ENCODE measurements at regions not wholly inside any gene's neighbourhood (a gene's known extent, or its start where the extent isn't known, plus 50 kb on each side); places are given as distances from the start of the nearest gene placed in this dataset.
"Not testable (repeated sequence)": the region's sequence is repeated elsewhere in the genome, so short reads cannot be mapped to it uniquely, and the experiment has no call there.

- DNase-seq: no peak
Measured at GRCh38 chr1:232441036-232441411, 188.9 kb downstream of the SIPA1L2 start.

- DNase-seq: peak; percentile 5
Measured at GRCh38 chr1:232440325-232441035, 189.5 kb downstream of the SIPA1L2 start.

DNA sequence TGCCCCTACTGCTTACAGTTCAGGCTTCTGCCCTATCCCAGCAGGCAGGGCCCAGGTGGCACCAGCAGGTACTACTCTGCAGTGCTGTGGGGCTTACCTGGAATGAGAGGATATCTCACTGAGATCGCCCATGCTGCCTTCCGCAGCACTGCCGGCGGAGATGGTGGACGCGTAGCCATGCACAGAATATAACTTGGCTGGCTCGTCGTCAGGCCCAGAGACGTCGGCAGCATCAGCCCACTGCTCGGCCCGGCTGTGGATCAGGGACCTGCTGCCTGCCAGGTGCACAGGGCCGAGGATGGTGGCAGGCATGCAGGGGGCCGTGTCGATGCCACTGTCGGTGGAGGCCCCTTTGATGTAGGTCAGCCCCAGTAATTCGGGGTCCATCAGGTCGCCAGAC is 190.9 kb downstream of the SIPA1L2 start:
- DNase-seq: no peak

DNA sequence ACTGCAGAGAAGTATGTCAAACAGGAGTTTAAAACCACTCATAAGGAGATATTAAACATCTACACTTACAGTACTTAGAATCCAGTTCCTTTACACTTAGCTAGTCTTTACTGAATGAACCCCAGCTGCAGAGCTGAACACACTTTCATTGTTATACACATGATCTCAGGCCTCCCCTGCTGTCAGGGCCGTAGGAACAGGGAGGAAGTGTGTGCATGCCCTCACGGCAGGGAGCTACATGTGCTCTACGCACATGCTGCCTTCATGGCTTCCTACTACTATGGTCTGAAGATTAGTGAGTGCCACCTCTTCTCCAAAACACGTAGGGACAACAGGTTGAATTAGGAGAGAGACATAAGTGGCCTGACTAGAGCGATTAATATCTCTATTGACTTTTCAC is 191.5 kb downstream of the SIPA1L2 start:
- no peak for DNase-seq

- no peak for DNase-seq
Measured at GRCh38 chr1:232437510-232437909, 192.4 kb downstream of the SIPA1L2 start.

DNA sequence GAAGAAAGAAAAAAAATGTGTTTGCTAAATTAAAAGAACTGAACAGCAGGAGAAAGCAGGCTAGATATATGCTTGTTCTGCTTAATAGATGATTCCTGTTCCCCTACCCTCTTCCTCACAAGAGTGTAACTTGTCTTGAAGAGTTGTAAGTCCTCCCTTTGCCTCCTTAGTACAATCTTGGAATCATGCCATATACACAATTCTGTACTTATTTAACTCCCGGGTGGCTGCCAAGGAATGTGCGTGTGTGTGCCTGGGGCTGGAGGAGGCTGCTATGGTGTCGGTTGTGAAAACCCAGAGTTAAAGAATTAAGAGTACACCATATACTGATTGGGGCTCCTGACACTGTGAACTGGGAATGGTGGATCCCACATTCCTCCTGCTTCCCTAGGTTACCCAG is 194.2 kb downstream of the SIPA1L2 start:
- DNase-seq: no peak

- DNase-seq: no peak
Measured at GRCh38 chr1:232432313-232432712, 197.6 kb downstream of the SIPA1L2 start.

DNA sequence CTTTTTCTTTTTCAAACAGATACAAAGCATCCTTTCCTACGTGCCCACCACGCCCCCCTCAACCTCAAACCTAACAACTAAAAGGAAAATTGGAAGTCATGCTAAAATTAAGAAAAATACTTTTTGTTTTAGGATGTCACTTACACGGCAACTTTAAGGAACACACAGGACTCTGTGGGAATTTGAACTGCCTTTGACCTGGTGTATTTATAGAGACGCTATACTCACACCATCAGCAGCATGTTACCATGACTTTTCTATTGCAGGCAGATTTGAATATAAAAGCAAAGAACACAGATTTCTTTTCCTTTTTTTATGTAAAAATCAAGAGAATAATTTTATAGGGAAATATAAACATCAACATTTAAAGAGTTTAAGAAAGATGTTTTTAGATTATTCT is 198.2 kb downstream of the SIPA1L2 start:
- no peak for DNase-seq

GRCh38 chr1:232431326-232431725 is 198.6 kb downstream of the SIPA1L2 start:
- DNase-seq: no peak

DNA sequence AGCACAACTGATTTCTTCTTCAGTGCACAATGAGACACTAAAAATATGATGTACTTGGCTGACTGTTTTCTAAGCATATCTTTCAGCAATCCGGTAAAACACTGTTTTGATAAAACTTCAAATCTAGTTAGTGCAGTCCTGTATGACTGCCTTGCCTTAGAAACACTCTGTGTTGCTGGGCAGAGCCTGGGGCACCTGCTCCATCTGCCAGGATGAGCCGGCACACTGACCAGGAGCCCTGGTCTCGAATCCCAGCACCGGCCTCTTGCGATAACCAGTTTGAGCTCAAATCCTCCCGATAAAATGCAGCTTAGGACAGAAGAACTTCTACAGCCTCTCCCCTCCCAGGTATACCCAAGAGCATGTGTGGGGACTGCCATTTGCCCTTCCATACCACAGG is 199.5 kb downstream of the SIPA1L2 start:
- DNase-seq: no peak

DNA sequence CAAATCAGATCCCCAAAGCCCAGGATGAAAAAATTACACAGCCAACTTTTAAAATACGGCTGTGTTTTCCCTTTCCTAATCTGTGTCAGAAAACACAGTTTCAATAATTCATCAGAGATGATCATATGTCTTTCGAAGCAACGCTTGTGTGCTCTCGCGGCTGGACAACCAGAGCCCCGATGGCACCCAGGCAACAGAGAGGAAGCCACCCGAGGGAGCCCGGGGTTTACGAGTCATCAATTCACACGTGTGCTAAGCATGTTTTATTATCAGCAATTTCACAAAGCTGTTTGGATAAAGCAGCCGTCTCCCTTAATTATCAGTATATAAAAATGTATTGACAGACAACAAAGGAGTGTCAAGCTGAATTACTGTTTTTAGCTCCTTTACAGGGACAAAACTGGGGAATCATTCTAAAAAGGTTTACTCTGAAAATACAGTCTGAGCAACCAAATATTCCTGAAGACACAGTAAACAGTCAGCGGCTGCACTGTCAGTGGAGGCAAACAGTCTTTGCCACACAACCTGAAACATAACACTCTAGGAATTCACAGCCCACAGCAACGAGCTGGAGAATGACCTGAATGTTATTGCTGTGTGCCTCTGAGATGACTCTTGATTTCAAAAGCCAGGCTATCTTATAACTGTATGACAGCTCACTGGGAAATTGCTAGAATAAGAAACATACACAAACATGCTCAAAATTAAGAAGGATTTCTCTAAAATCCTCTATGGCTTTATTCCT is 201.0 kb downstream of the SIPA1L2 start:
- no peak for DNase-seq

GRCh38 chr1:232428036-232428645 is 201.8 kb downstream of the SIPA1L2 start:
- no peak for DNase-seq

GRCh38 chr1:232426801-232427200 is 203.1 kb downstream of the SIPA1L2 start:
- DNase-seq: no peak

- DNase-seq: no peak
Measured at GRCh38 chr1:232425421-232425820, 204.5 kb downstream of the SIPA1L2 start.

DNA sequence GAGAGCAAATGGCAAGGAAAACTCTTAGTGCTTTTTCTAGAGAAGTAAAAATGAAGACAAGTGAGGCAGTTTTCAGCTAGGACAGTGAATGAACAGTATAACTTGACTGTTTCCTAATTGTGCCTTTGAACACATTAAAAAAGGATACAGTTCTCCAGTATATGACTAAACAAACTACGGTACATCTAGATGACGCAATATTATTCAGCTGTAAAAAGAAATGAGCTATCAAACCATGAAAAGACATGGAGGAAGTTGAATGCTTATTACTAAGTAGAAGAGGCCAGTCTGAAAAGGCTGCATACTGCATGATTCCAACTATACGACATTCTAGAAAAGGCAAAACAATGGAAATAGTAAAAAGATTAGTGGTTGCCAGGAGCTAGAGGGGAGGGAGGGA is 206.3 kb downstream of the SIPA1L2 start:
- peak; percentile 40 for DNase-seq

GRCh38 chr1:232422898-232423297 is 207.0 kb downstream of the SIPA1L2 start:
- peak; percentile 51 for DNase-seq

DNA sequence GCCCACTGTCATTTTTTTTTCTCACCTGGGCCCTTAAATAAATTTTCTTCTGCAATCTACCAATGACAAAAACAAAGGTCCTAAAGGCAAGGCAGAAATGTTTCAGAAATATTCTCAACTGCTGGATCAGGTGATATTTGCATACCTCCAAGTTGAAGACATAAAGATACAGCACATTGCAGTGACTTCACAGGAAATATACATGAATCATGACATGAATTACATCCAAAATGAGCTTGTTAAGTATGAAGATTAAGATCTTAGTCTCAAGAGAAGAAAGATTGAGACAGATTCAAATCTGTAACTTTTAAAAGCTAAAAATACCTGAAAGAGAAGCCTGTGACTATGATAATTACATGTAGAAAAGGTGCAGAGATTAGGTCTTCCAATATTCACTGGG is 207.8 kb downstream of the SIPA1L2 start:
- DNase-seq: no peak

DNA sequence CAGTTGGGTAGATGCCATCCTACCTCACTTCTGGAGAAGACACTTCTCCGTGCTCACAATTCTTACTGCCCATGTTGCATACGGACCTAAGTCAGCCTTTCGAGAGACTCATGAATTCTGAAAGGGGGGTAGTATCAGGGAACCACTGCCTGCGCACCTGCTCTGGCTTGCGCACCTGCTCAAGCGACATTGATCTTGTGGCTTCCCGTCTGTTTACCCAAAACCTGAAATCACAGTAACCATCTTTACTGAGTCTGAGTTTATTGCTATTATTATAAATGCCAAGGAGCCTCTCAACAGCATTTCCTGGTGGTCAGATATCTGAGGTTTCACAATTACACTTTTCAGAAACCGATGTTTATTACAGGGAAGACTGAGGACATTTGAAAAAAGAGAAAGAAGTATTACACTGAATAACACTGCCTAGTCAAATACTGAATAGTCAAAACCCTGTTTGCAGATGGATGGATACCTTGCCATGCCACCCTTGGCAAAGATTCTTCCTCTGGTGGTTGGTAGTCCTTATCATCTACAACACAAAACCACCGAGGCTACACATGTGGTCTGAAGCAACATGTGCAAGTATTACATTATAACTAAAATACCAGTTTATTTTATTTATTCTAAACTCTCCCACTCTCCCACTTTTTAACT is 208.7 kb downstream of the SIPA1L2 start:
- no peak for DNase-seq

- DNase-seq: no peak
Measured at GRCh38 chr1:232417636-232418248, 212.2 kb downstream of the SIPA1L2 start.

DNA sequence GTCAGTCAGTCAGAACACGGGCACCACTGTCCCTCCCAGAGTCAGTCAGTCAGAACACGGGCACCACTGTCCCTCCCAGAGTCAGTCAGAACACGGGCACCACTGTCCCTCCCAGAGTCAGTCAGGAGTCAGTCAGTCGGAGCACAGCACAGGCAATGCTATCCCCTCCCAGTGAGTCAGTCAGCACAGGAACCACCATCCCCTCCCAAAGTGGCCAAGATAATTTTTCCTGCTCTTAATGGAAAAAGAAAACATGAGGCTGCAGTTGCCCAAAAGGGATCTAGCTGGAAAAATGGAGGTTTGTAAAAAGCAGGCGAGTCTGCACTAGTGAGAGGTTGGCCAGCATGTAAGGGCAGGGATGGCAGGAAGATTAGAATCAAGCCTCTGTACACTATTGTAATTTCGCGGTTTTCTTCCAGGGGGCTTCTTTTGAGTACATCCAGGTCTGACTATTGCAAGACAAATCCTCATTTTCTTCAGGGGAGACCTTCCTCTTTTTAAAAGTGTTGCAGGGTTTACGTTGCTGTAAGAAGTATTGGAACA is 213.8 kb downstream of the SIPA1L2 start:
- no peak for DNase-seq

DNA sequence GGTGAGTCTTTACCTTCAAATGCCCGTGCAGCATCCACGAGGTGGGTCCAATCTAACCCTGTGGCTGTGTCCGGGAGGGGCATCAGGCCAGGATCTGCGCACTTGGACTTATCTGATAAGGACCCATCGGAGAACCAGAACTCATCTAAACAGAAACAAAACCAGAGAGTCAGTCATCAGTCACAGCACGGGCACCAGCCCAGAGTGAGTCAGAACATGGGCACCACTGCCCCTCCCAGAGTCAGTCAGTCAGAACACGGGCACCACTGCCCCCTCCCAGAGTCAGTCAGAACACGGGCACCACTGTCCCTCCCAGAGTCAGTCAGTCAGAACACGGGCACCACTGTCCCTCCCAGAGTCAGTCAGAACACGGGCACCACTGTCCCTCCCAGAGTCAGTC is 214.5 kb downstream of the SIPA1L2 start:
- DNase-seq: not testable (repeated sequence)

DNA sequence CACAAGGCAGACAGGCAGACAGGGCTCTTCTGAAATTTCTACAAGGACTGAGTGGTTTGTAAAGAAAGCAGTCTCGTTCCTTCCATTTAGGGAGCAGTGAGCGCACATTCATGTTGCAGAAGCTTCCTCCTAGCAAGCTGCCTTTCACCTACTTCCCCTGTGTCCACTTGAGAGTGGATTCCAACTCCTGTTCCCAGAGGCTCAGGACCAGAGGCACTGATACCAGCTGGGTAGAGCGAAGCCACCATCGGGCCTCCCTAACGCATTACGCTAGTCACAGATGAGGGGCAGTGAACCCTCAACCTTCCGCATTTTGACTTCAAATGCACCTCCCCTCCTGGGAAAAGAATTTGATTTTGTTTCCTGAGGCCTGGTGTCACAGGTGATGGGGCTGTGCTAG is 215.8 kb downstream of the SIPA1L2 start:
- no peak for DNase-seq

DNA sequence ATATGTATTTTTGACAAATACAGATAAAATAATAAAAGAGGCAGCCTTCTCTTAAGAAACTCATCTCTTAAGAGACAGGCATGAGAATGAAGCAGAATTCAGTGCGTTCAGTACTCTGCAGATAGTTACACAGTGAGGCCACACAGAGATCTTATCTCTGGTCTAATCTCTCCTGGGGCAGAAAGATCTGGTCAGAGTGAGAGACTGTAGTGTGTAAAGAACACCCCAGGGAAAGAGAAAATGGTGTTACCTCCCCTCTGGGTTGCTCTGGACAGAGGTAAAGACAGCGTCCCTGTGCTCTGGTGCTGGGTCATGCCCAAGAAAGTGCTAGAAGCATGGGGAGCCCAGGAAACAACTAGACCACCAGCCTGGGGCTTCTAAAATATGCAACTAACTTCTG is 216.3 kb downstream of the SIPA1L2 start:
- no peak for DNase-seq

Measured in inflammatory macrophage treated with lipopolysaccharide for 4 hours (primary cell).